Esophagus (tissue), 2 donors: ENCODE measurements at regions not wholly inside any gene's neighbourhood (a gene's known extent, or its start where the extent isn't known, plus 50 kb on each side); places are given as distances from the start of the nearest gene placed in this dataset.

Experiments used
- H3K27ac ChIP-seq, 2 donors: one replicate each; pipeline ENCODE4 v1.5.1; 2013; ENCODE audit warnings: low read depth in 2 of 2, mild to moderate bottlenecking in 2 of 2, inconsistent platforms in 1 of 2, low read length in 1 of 2, moderate library complexity in 1 of 2
- H3K27me3 ChIP-seq, 2 donors: one replicate each; pipeline ENCODE4 v1.6.1; 2013; ENCODE audit warnings: low read length in 2 of 2, control low read depth in 1 of 2, mild to moderate bottlenecking in 1 of 2; ENCODE audit not compliant: insufficient read depth in 2 of 2, control insufficient read depth in 1 of 2
- H3K36me3 ChIP-seq, 2 donors: one replicate each; pipeline ENCODE4 v1.6.1; 2013; ENCODE audit warnings: low read length in 1 of 2; ENCODE audit not compliant: control insufficient read depth in 2 of 2, insufficient read depth in 2 of 2
- H3K4me1 ChIP-seq, 2 donors: one replicate each; pipeline ENCODE4 v1.6.1; 2013; ENCODE audit warnings: low read length in 1 of 2; ENCODE audit not compliant: control insufficient read depth in 2 of 2, insufficient read depth in 2 of 2
- H3K4me3 ChIP-seq, 2 donors: one replicate each; pipeline ENCODE4 v1.5.1; 2013; ENCODE audit warnings: low read length in 2 of 2, mild to moderate bottlenecking in 2 of 2, low read depth in 1 of 2, moderate library complexity in 1 of 2
- H3K9me3 ChIP-seq, 2 donors: one replicate each; pipeline ENCODE4 v1.6.1; 2013; ENCODE audit warnings: mild to moderate bottlenecking in 2 of 2, low read depth in 1 of 2, low read length in 1 of 2, moderate library complexity in 1 of 2; ENCODE audit not compliant: control insufficient read depth in 2 of 2, insufficient read depth in 1 of 2
- WGBS, 2 donors: extraction: QIAGEN DNeasy Blood & Tissue Kit; methylation state at CpG; one replicate each; pipeline ENCODE4 v1.1.7; 2013; 5-methylcytosine and 5-hydroxymethylcytosine counted together
- donor health status: healthy with polysubstance abuse.
- donor health status: Bipolar disorder and iron deficiency.

GRCh38 chr6:19525673-19526072 is 311.5 kb upstream of the ID4 start:
- H3K9me3 ChIP-seq: no peaks in the 10 kb centered on the region
- H3K27ac ChIP-seq: no peak overlapping the region
- H3K36me3 ChIP-seq: no peaks in the 10 kb centered on the region
- H3K4me1 ChIP-seq: no peaks in the 10 kb centered on the region
- H3K4me3 ChIP-seq: no peak overlapping the region
- WGBS, 2 donors: 53 to 59% methylated on average over 3 of the region's 3 CpGs
- no peaks in the 10 kb centered on the region for H3K27me3 ChIP-seq

GRCh38 chr6:19530188-19530587 is 307.0 kb upstream of the ID4 start:
- H3K27me3 ChIP-seq: no peaks in the 10 kb centered on the region
- no peak overlapping the region for H3K4me3 ChIP-seq
- H3K36me3 ChIP-seq: no peaks in the 10 kb centered on the region
- H3K27ac ChIP-seq: no peak overlapping the region
- H3K4me1 ChIP-seq: no peaks in the 10 kb centered on the region
- no peaks in the 10 kb centered on the region for H3K9me3 ChIP-seq
- 83 to 95% methylated on average over 1 of the region's 1 CpG for WGBS, 2 donors

- Histone ChIP-seq H3K9me3 (no peaks in the 10 kb centered on the region), H3K4me3 (no peak overlapping the region), H3K36me3 (no peaks in the 10 kb centered on the region), H3K4me1 (peaks cover 4 to 5% of the 10 kb centered on the region in 2 donors), H3K27me3 (no peaks in the 10 kb centered on the region), H3K27ac (no peak overlapping the region)
- WGBS, 2 donors: 25 to 36% methylated on average over 2 of the region's 2 CpGs
Observed at GRCh38 chr6:19535351-19535750, 301.8 kb upstream of the ID4 start.

GRCh38 chr6:19536838-19537237 is 300.3 kb upstream of the ID4 start:
- H3K4me1 ChIP-seq: peaks cover 4 to 5% of the 10 kb centered on the region in 2 donors
- no peaks in the 10 kb centered on the region for H3K27me3 ChIP-seq
- H3K36me3 ChIP-seq: no peaks in the 10 kb centered on the region
- whole genome bisulfite sequencing, 2 donors: 52 to 56% methylated on average over 3 of the region's 3 CpGs
- no peak overlapping the region for H3K4me3 ChIP-seq
- H3K9me3 ChIP-seq: no peaks in the 10 kb centered on the region
- H3K27ac ChIP-seq: no peak overlapping the region

- no peak overlapping the region for H3K4me3 ChIP-seq
- no peaks in the 10 kb centered on the region for H3K27me3 ChIP-seq
- H3K36me3 ChIP-seq: no peaks in the 10 kb centered on the region
- WGBS, 2 donors: 42 to 47% methylated on average over 12 of the region's 12 CpGs
- peaks cover 4 to 5% of the 10 kb centered on the region in 2 donors for H3K4me1 ChIP-seq
- no peaks in the 10 kb centered on the region for H3K9me3 ChIP-seq
- H3K27ac ChIP-seq: peak overlapping the region in 1 of 2 donors; percentile 50
Observed at GRCh38 chr6:19538096-19538495, 299.1 kb upstream of the ID4 start.

- H3K27ac ChIP-seq: no peak overlapping the region
- no peak overlapping the region for H3K4me3 ChIP-seq
- no peaks in the 10 kb centered on the region for H3K36me3 ChIP-seq
- H3K27me3 ChIP-seq: no peaks in the 10 kb centered on the region
- no peaks in the 10 kb centered on the region for H3K4me1 ChIP-seq
- H3K9me3 ChIP-seq: no peaks in the 10 kb centered on the region
- WGBS, 2 donors: 90 to 92% methylated on average over 2 of the region's 2 CpGs
Observed at GRCh38 chr6:19547507-19547906, 289.7 kb upstream of the ID4 start.

GRCh38 chr6:19549109-19549508 is 288.1 kb upstream of the ID4 start:
- Histone ChIP-seq H3K4me1 (no peaks in the 10 kb centered on the region), H3K9me3 (no peaks in the 10 kb centered on the region), H3K27me3 (no peaks in the 10 kb centered on the region), H3K4me3 (no peak overlapping the region), H3K36me3 (no peaks in the 10 kb centered on the region), H3K27ac (no peak overlapping the region)
- 94 to 95% methylated on average over 4 of the region's 4 CpGs for WGBS, 2 donors

- H3K4me3 ChIP-seq: no peak overlapping the region
- no peak overlapping the region for H3K27ac ChIP-seq
- H3K27me3 ChIP-seq: no peaks in the 10 kb centered on the region
- no peaks in the 10 kb centered on the region for H3K9me3 ChIP-seq
- 84 to 87% methylated on average over 2 of the region's 2 CpGs for WGBS, 2 donors
- no peaks in the 10 kb centered on the region for H3K36me3 ChIP-seq
- no peaks in the 10 kb centered on the region for H3K4me1 ChIP-seq
Observed at GRCh38 chr6:19550380-19550779, 286.8 kb upstream of the ID4 start.

GRCh38 chr6:19551611-19552010 is 285.6 kb upstream of the ID4 start:
- Histone ChIP-seq H3K36me3 (no peaks in the 10 kb centered on the region), H3K4me1 (no peaks in the 10 kb centered on the region), H3K27me3 (no peaks in the 10 kb centered on the region), H3K4me3 (no peak overlapping the region), H3K9me3 (no peaks in the 10 kb centered on the region), H3K27ac (no peak overlapping the region)
- WGBS, 2 donors: 73 to 81% methylated on average over 4 of the region's 4 CpGs

GRCh38 chr6:19552076-19552475 is 285.1 kb upstream of the ID4 start:
- WGBS, 2 donors: 70 to 84% methylated on average over 3 of the region's 3 CpGs
- Histone ChIP-seq H3K27me3 (no peaks in the 10 kb centered on the region), H3K27ac (no peak overlapping the region), H3K4me1 (no peaks in the 10 kb centered on the region), H3K9me3 (no peaks in the 10 kb centered on the region), H3K4me3 (no peak overlapping the region), H3K36me3 (no peaks in the 10 kb centered on the region)
